ENCODE measurements at regions not wholly inside any gene's neighbourhood (a gene's known extent, or its start where the extent isn't known, plus 50 kb on each side); places are given as distances from the start of the nearest gene placed in this dataset.

- TF ChIP-seq, protein P1, sequence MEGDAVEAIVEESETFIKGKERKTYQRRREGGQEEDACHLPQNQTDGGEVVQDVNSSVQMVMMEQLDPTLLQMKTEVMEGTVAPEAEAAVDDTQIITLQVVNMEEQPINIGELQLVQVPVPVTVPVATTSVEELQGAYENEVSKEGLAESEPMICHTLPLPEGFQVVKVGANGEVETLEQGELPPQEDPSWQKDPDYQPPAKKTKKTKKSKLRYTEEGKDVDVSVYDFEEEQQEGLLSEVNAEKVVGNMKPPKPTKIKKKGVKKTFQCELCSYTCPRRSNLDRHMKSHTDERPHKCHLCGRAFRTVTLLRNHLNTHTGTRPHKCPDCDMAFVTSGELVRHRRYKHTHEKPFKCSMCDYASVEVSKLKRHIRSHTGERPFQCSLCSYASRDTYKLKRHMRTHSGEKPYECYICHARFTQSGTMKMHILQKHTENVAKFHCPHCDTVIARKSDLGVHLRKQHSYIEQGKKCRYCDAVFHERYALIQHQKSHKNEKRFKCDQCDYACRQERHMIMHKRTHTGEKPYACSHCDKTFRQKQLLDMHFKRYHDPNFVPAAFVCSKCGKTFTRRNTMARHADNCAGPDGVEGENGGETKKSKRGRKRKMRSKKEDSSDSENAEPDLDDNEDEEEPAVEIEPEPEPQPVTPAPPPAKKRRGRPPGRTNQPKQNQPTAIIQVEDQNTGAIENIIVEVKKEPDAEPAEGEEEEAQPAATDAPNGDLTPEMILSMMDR (IDR thresholded peaks at IDR 0.05; ENCODE audit: low read length): no peak
- no peak for TF ChIP-seq EZH2 (IDR thresholded peaks at IDR 0.05; ENCODE audit: borderline replicate concordance, low read length)
These were observed 77.4 kb upstream of the TMPRSS2 start for GRCh38 chr21:41585199-41585994.

Measured in OCI-LY1 (cell line).